HG02852 (cell line): ENCODE measurements at regions not wholly inside any gene's neighbourhood (a gene's known extent, or its start where the extent isn't known, plus 50 kb on each side); places are given as distances from the start of the nearest gene placed in this dataset.

Experiments used
- ATAC-seq: cut with Tn5 transposase; IDR thresholded peaks from one replicate; pipeline ENCODE4 v1.9.1; 2021; ENCODE audit warnings: mild to moderate bottlenecking, moderate library complexity; ENCODE audit not compliant: unreplicated experiment

DNA sequence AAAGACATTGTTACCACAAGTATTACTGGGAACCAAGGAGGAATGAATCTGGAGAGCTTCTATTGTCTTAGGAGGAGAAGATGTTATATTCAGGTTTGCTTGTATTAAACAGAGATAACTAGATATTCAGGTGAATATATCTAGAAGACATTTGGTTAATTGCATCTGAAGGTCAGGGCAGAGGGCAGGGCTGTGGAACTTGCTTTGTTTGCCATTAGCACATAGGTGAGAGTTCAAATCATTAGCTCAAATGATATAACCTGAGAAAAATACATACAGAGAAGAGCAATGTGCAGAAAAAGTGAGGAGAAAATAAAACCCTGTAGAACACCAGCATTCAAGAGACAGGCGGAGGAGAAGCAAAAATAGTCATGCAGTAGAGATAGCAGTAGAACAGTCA is 116.8 kb downstream of the DNAJB9 start:
- ATAC-seq: no peak

DNA sequence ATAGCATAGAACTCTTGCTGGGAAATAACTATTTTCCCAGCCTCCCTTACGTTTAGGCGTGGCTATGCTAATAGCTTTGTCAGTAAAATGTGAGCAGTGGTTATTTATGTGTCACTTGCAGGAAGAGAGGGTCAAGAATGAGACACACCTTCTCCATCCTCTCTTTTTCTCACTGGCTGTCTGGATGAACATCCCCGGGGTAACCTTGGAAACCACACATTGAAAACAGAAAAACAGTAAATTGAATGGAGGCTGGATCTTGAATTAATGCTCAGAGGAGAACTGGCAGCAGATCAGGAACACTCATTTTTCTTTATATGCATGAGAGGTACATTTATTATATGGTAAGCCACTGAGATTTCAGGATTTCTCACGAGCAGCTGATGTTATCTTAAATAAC is 127.6 kb downstream of the DNAJB9 start:
- ATAC-seq: no peak

- ATAC-seq: no peak
Observed at GRCh38 chr7:108711611-108712010, 141.9 kb downstream of the DNAJB9 start.

DNA sequence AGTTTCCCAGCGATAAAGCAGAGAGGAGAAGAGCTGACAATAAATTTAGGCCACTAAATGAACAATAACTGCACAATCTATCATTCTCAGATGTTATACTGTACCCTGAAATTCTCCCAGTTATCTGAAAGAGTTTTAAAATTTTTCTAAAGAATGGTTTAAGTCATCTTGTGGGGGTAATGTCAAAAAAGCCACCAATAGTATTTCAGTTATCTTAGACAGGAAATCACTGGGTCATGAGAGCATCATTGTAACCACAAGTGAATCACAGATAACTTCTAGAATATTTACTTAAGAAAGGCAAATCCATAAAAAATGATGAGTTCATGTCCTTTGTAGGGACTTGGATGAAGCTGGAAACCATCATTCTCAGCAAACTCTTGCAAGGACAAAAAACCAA is 147.1 kb downstream of the DNAJB9 start:
- no peak for ATAC-seq

DNA sequence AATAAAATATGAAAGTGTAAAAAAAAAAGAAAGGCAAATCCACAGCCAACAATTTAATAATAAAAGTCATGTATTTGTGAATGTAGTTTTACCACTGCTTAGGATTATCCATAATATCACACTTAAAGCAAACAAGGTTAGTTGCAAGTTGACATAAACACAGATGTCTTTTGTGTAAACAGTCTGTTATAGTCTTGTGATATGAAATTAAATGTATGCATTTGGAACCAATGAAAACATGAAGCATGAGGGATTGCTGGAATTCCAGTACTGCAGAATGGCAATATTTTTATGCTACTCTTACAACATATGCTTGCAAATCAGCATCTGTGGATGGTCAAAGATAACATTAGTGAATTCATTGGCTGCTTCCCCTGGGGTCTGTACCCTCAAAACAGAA is 148.1 kb downstream of the DNAJB9 start:
- ATAC-seq: no peak

DNA sequence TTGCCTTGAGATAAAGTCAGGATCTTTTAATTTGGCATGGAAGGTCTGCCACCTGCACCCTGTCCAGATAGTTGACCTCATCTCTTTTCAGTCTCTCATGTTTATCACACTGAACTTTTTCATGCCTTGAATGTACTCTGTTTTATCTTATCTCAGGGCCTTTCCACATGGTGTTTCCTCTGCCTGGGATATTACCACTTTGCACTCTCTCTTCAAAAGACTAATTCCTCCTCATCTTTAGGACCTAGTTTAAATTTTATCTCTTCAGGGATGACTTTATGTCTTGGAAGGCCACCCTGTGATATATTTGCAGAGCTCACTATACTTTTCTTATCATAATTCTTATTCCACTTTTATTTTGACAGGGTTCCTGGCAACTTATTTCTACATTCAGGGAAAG is 150.0 kb downstream of the DNAJB9 start:
- ATAC-seq: no peak

- peak; percentile 60 for ATAC-seq
Observed at GRCh38 chr7:108722561-108722960, 152.9 kb downstream of the DNAJB9 start.

DNA sequence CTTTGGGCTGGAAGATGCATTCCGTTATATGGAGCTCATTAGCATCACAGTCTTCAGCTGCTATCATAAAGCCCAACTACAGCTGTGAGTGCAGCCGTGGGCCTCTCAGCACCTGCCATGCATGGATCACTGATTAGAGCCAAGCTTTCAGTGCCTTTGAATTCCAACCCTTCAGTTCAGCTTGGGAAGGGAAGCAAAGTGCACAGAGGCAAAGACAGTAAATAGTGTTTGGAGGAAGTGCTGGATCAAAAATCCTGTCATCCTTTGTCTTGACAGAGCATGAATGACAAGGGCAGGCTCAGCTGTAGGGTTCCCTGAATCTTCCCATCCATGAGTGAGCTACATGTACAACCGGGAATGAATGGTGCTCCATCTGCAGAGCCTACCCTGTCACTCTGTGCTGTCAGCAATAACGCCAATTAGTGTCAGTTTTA is 153.7 kb downstream of the DNAJB9 start:
- no peak for ATAC-seq

DNA sequence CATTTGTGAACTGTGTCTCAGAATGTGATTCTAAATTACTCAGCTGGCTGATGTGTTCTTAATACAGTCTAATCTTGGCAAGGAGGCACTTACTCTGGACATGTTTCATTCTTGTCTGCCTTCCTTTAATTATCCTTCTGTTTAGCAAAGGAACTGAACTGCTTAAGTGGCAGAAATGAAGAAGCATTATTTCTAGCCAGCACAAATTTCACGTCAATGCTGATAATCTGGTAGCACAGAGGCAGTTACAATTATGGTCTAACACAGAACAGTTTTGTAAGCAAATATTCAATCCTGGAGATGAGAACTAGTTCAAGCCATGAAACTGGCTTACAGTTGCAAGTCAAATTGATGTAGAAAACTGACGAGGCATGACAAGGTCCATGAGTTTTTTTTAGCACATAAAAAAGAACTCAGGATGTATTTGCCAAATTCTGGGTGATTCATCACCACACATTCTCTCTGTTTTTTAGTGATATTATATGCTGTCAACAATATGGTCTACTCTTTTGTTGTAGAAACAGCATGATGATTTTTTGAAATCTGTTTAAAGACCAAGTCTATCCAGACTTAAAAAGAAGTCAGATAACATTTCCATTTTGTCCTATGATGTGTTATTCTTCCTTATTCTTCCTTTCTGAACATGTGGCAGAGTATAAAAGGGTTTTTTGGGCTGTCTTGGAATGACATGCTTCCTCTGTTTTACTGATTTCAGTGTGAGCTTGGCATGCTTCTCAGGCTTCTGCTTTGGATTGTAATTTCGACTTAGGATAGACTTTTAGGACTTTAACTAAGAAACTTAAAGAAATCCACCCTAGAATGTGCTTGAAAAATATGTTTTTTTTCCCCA is 154.8 kb downstream of the DNAJB9 start:
- no peak for ATAC-seq

- ATAC-seq: no peak
Observed at GRCh38 chr7:108735814-108736213, 166.1 kb downstream of the DNAJB9 start.

GRCh38 chr7:108736221-108736891 is 166.7 kb downstream of the DNAJB9 start:
- no peak for ATAC-seq

DNA sequence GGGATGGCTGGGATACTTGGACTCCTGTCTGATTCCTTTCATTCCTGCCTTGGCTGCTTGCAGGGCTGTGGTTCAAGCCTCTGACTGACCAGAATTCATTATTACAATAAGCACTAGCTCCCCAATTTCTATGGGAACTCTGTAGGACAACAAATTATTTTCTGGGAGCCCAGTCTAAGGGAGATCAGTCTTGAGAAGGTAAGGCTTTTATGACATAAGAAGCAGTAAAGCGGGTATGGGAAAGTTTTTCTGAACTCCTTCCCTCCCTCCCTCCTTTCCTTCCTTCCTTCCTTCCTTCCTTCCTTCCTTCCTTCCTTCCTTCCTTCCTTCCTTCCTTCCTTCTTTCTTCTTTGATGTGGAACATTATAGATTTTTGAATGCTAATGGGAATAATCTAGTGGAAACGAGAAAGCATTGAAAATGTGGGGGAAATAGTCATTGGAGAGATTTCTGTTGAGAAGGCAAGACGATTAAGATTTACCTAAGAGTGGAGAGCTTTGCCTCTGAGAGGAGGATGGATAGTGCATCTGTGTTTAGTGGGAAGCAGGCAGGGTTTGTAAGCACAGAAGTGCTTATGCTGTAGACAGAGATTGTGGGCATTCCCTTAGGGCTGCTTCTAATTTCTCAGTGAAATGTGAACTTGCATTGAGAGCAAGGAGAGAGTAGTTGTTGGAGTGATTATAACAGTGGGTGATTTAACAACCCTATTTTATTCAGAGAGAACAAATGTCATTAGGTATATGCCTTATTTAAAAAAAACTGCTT is 201.5 kb downstream of the DNAJB9 start:
- no peak for ATAC-seq

GRCh38 chr7:108771853-108772252 is 202.2 kb downstream of the DNAJB9 start:
- ATAC-seq: no peak

- ATAC-seq: no peak
Observed at GRCh38 chr7:108777966-108778365, 208.3 kb downstream of the DNAJB9 start.

GRCh38 chr7:108789451-108789850 is 219.8 kb downstream of the DNAJB9 start:
- ATAC-seq: no peak

- no peak for ATAC-seq
Observed at GRCh38 chr7:108794466-108794865, 224.8 kb downstream of the DNAJB9 start.

DNA sequence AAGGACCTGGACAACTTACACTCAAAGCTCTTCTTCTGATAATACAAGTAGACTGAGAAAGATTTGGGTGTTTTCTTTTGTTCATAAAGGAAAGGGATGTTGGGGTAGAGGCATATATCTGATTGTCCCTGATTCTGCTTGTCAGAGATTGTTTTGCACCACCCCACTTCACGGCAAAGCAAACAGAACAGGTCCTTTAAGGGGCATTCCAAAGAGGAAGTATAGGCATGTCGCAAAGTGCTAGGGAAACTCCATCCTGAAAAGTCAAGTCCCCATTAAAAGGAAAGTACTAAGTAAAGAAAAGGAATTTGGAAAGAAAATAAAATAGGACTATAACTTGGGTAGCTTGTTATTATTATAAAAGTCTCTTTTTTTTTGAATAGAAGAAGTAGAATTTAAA is 233.0 kb downstream of the DNAJB9 start:
- ATAC-seq: no peak

DNA sequence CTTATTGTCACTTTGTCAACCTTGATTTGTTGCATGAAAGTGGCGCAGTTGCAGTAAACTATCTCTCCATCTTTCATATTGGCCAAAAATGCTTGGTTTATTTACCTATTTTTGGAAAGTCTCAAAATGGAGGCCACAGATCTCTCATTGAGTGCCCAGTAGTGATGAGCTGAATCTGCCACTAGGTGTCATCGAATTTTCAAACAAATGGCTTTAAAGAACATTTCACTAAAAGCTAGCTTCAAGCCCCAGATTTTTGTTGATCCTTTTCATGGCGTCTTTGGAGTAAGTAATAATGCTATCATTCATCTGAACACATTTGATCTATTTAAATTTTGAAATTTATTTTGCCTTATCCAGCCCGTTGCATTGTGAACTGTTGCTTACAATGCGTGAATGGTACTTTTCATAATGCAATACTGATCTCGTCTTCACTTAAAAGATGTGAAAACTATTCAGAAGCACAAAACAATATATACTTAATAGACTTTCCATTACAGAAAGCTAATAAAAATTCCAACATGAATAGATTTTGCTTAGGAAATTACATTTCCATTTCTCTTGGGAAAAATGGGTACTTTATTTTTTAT is 236.2 kb downstream of the DNAJB9 start:
- peak; percentile 57 for ATAC-seq

GRCh38 chr7:108808549-108809266 is 239.0 kb downstream of the DNAJB9 start:
- no peak for ATAC-seq

DNA sequence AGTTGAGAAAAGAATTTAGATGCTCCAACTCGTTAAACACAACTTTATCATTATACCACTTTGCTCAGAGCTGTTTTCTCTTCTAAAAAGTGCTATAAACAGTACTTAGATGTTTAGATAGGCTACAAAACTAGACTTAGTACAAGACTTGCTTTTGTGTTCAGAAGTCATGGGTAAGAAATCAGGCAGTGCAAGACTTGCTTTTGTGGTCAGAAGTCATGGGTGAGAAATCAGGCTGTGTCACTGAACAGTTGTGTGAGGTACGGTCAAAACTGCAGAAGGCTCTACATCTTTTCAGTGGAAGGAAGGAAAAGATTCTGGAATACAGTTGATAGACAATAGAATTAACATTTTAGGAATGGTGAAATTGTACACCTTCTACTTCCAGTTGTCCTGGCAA is 239.7 kb downstream of the DNAJB9 start:
- no peak for ATAC-seq
